PC-3 (cell line): ENCODE measurements at regions not wholly inside any gene's neighbourhood (a gene's known extent, or its start where the extent isn't known, plus 50 kb on each side); places are given as distances from the start of the nearest gene placed in this dataset.
"Not testable (repeated sequence)": the region's sequence is repeated elsewhere in the genome, so short reads cannot be mapped to it uniquely, and the experiment has no call there.

Experiments used
- ATAC-seq: fragments of 200-7000 bp; cut with Tn5 transposase; 2 replicates; pipeline ENCODE4 v1.9.1; 2020; ENCODE audit warnings: mild to moderate bottlenecking, moderate library complexity
- BruUV-seq: library from RNA; stranded (reverse); fragments of 400-500 nt; replicated peaks from 2 replicates; lab custom pipeline; 2021; lab: Mats Ljungman, UMichigan
- CTCF ChIA-PET: fragments of 300-600 bp; sonication (Branson Sonifier 250); formaldehyde crosslinking; loops from one replicate; lab custom pipeline; 2022; ENCODE audit warnings: antibody characterized with exemption; lab: Charles Lee
- POLR2A ChIA-PET: fragments of 300-600 bp; sonication (Branson Sonifier 250); formaldehyde crosslinking; loops from one replicate; lab custom pipeline; 2022; ENCODE audit warnings: antibody characterized with exemption; ENCODE audit not compliant: unreplicated experiment; lab: Charles Lee
- DNase-seq: peaks from one replicate; pipeline ENCODE4 v3.0.0-alpha.2; 2015
- H2AFZ ChIP-seq: fragments of 300-600 bp; sonication (generic); 2 replicates; pipeline ENCODE4 v1.6.0; 2016; ENCODE audit warnings: antibody characterized with exemption, low read length
- H3F3A ChIP-seq: fragments of 300-600 bp; sonication (generic); one replicate; pipeline ENCODE4 v1.6.0; 2017; ENCODE audit warnings: antibody characterized with exemption, low read length, control low read depth, mild to moderate bottlenecking; ENCODE audit not compliant: unreplicated experiment
- H3K27ac ChIP-seq: fragments of 300-600 bp; sonication (generic); 2 replicates; pipeline ENCODE4 v1.5.1; 2016; ENCODE audit warnings: mild to moderate bottlenecking, low read length
- H3K27me3 ChIP-seq: fragments of 300-600 bp; sonication (generic); 2 replicates; pipeline ENCODE4 v1.6.1; 2016; ENCODE audit warnings: low read length, mixed read lengths
- H3K36me3 ChIP-seq: fragments of 300-600 bp; sonication (generic); 2 replicates; pipeline ENCODE4 v1.6.1; 2016; ENCODE audit warnings: low read depth, mixed run types, low read length, mixed read lengths
- H3K4me1 ChIP-seq: fragments of 300-600 bp; sonication (generic); 2 replicates; pipeline ENCODE4 v1.5.1; 2016; ENCODE audit warnings: low read length; ENCODE audit not compliant: insufficient read depth
- H3K4me2 ChIP-seq: fragments of 300-600 bp; sonication (generic); 2 replicates; pipeline ENCODE4 v1.6.0; 2016; ENCODE audit warnings: low read length
- H3K4me3 ChIP-seq: fragments of 300-600 bp; sonication (generic); 2 replicates; pipeline ENCODE4 v1.5.1; 2016; ENCODE audit warnings: mild to moderate bottlenecking, low read length, mixed read lengths
- H3K79me2 ChIP-seq: fragments of 300-600 bp; sonication (generic); 2 replicates; pipeline ENCODE4 v1.6.1; 2017; ENCODE audit warnings: low read length, mixed read lengths
- H3K9ac ChIP-seq: fragments of 300-600 bp; sonication (generic); 2 replicates; pipeline ENCODE4 v1.6.0; 2016; ENCODE audit warnings: mild to moderate bottlenecking, low read length
- H3K9me2 ChIP-seq: fragments of 300-600 bp; sonication (generic); replicated peaks from 2 replicates; pipeline ENCODE4 v1.6.1; 2016; ENCODE audit warnings: mixed run types, low read length, mixed read lengths
- H3K9me3 ChIP-seq: fragments of 300-600 bp; sonication (generic); 2 replicates; pipeline ENCODE4 v1.6.1; 2016; ENCODE audit warnings: low read length, mixed read lengths
- H4K20me1 ChIP-seq: fragments of 300-600 bp; sonication (generic); 2 replicates; pipeline ENCODE4 v1.6.1; 2016; ENCODE audit warnings: low read length, mixed read lengths
- CTCF ChIP-seq: fragments of 300-600 bp; sonication (generic); conservative IDR thresholded peaks from 2 replicates; pipeline ENCODE4 v1.5.1; 2017; ENCODE audit warnings: antibody characterized with exemption, low read depth, mild to moderate bottlenecking, low read length
- EZH2 ChIP-seq: fragments of 300-600 bp; sonication (generic); IDR thresholded peaks from one replicate; pipeline ENCODE4 v1.6.1; 2017; ENCODE audit warnings: antibody characterized with exemption, mild to moderate bottlenecking, low read length; ENCODE audit not compliant: unreplicated experiment
- EZH2phosphoT487 ChIP-seq: fragments of 300-600 bp; sonication (generic); IDR thresholded peaks from 2 replicates; pipeline ENCODE4 v1.6.1; 2018; ENCODE audit warnings: mild to moderate bottlenecking, antibody characterized with exemption, low read length, borderline replicate concordance
- intact Hi-C: fragments of 100-400 bp; cut with micrococcal nuclease; formaldehyde crosslinking; loops from 2 replicates; pipeline ENCODE4 v1.9.0; 2023

GRCh38 chr12:83245156-83245555 lies 558.5 kb downstream of the TMTC2 start:
- Histone ChIP-seq H3F3A (no peaks in the 10 kb centered on the region), H3K4me3 (no peak overlapping the region), H3K36me3 (no peaks in the 10 kb centered on the region), H3K27ac (no peak overlapping the region), H3K9me3 (no peaks in the 10 kb centered on the region), H3K79me2 (no peaks in the 10 kb centered on the region), H3K4me1 (no peaks in the 10 kb centered on the region), H3K27me3 (no peaks in the 10 kb centered on the region), H4K20me1 (no peaks in the 10 kb centered on the region), H3K9ac (no peak overlapping the region), H2AFZ (no peak overlapping the region), H3K4me2 (no peak overlapping the region), H3K9me2 (no peaks in the 10 kb centered on the region)
- CTCF ChIA-PET, result no interaction called here
- intact Hi-C loops, result no loop called here
- no peak for TF ChIP-seq EZH2phosphoT487
- TF ChIP-seq EZH2, result no peak
- TF ChIP-seq CTCF, result no peak
- BruUV-seq, result no TSS peak
- DNase-seq (no peak), ATAC-seq (no peak)
- POLR2A ChIA-PET, result no interaction called here

GRCh38 chr12:83244001-83244400 lies 557.3 kb downstream of the TMTC2 start:
- ChIA-PET CTCF (no interaction called here), POLR2A (no interaction called here)
- H3K9me3 ChIP-seq, result no peaks in the 10 kb centered on the region
- TF ChIP-seq EZH2, result no peak
- TF ChIP-seq EZH2phosphoT487, result no peak
- TF ChIP-seq CTCF, result no peak
- H3K79me2 ChIP-seq, result no peaks in the 10 kb centered on the region
- no peaks in the 10 kb centered on the region for H3K36me3 ChIP-seq
- no peak overlapping the region for H3K4me3 ChIP-seq
- no peak overlapping the region for H3K9ac ChIP-seq
- no peak overlapping the region for H3K4me2 ChIP-seq
- ATAC-seq (no peak), DNase-seq (no peak)
- no peaks in the 10 kb centered on the region for H3K9me2 ChIP-seq
- no peak overlapping the region for H3K27ac ChIP-seq
- no peak overlapping the region for H2AFZ ChIP-seq
- H4K20me1 ChIP-seq, result no peaks in the 10 kb centered on the region
- no TSS peak for BruUV-seq
- no peaks in the 10 kb centered on the region for H3K27me3 ChIP-seq
- H3K4me1 ChIP-seq, result no peaks in the 10 kb centered on the region
- intact Hi-C loops, result no loop called here
- H3F3A ChIP-seq, result no peaks in the 10 kb centered on the region

- H2AFZ ChIP-seq, H3K4me3 ChIP-seq, H3K4me1 ChIP-seq, H3K9me2 ChIP-seq, H3K4me2 ChIP-seq, H3K36me3 ChIP-seq, H4K20me1 ChIP-seq, BruUV-seq, DNase-seq, H3K27ac ChIP-seq, H3K9ac ChIP-seq, CTCF ChIA-PET, H3K27me3 ChIP-seq, H3F3A ChIP-seq, intact Hi-C loops, ATAC-seq, H3K9me3 ChIP-seq, H3K79me2 ChIP-seq, POLR2A ChIA-PET: not testable (repeated sequence)
Observed at GRCh38 chr12:83233987-83234386, 547.3 kb downstream of the TMTC2 start.

GRCh38 chr12:83226960-83227359 lies 540.3 kb downstream of the TMTC2 start:
- intact Hi-C loops, DNase-seq, H3K36me3 ChIP-seq, POLR2A ChIA-PET, H3K79me2 ChIP-seq, H4K20me1 ChIP-seq, H3K4me1 ChIP-seq, H3K9me2 ChIP-seq, H3K4me2 ChIP-seq, H3K27me3 ChIP-seq, ATAC-seq, H3K4me3 ChIP-seq, H3K9me3 ChIP-seq, CTCF ChIA-PET, H3F3A ChIP-seq, BruUV-seq, H3K9ac ChIP-seq, H2AFZ ChIP-seq, H3K27ac ChIP-seq: not testable (repeated sequence)
